Erythroblast (primary cell): ENCODE measurements at regions not wholly inside any gene's neighbourhood (a gene's known extent, or its start where the extent isn't known, plus 50 kb on each side); places are given as distances from the start of the nearest gene placed in this dataset.

Experiments
- DNase-seq, 2 experiments: peaks; one replicate each; lab custom pipeline; 2025; lab: John Stamatoyannopoulos, UW
- GATA1 ChIP-seq: IDR thresholded peaks from 2 replicates; pipeline ENCODE4 v1.6.1; 2011; ENCODE audit warnings: low read depth, mild to moderate bottlenecking, control low read depth, low read length, moderate library complexity
- POLR2A ChIP-seq: IDR thresholded peaks from 2 replicates; pipeline ENCODE4 v1.6.1; 2011; ENCODE audit warnings: mild to moderate bottlenecking, low read length

- no peak for TF ChIP-seq GATA1
- TF ChIP-seq POLR2A: no peak
- no peak for DNase-seq
Observed at GRCh38 chr6:129967427-129967826, 51.0 kb upstream of the L3MBTL3 start.

- no peak for DNase-seq
- no peak for TF ChIP-seq POLR2A
- no peak for TF ChIP-seq GATA1
Observed at GRCh38 chr6:129966125-129966524, 52.3 kb upstream of the L3MBTL3 start.

- TF ChIP-seq GATA1: no peak
- no peak for TF ChIP-seq POLR2A
- DNase-seq: no peak
Observed at GRCh38 chr6:129965096-129965495, 53.3 kb upstream of the L3MBTL3 start.

- TF ChIP-seq POLR2A (no peak), GATA1 (no peak)
- no peak for DNase-seq
Observed at GRCh38 chr6:129959358-129959930, 58.9 kb upstream of the L3MBTL3 start.

- DNase-seq: no peak
- TF ChIP-seq POLR2A (no peak), GATA1 (no peak)
Observed at GRCh38 chr6:129957941-129958898, 60.2 kb upstream of the L3MBTL3 start.

- TF ChIP-seq POLR2A (no peak), GATA1 (no peak)
- DNase-seq: no peak
Observed at GRCh38 chr6:129955584-129955983, 62.8 kb upstream of the L3MBTL3 start.

GRCh38 chr6:129954749-129955431 lies 63.5 kb upstream of the L3MBTL3 start:
- DNase-seq: no peak
- no peak for TF ChIP-seq POLR2A
- no peak for TF ChIP-seq GATA1

GRCh38 chr6:129947797-129948196 lies 70.6 kb upstream of the L3MBTL3 start:
- DNase-seq: no peak
- TF ChIP-seq POLR2A: no peak
- TF ChIP-seq GATA1: no peak

- TF ChIP-seq POLR2A: no peak
- no peak for TF ChIP-seq GATA1
- no peak for DNase-seq
Observed at GRCh38 chr6:129946439-129947140, 71.8 kb upstream of the L3MBTL3 start.

GRCh38 chr6:129943637-129944271 lies 74.6 kb upstream of the L3MBTL3 start:
- TF ChIP-seq GATA1 (no peak), POLR2A (no peak)
- DNase-seq: no peak

GRCh38 chr6:129940454-129941195 lies 77.8 kb upstream of the L3MBTL3 start:
- no peak for DNase-seq
- TF ChIP-seq POLR2A (no peak), GATA1 (no peak)

- TF ChIP-seq POLR2A: no peak
- DNase-seq: no peak
Observed at GRCh38 chr6:129938249-129939020, 77.3 kb upstream of the TMEM244 start.
